Mesenchymal stem cell (in vitro differentiated cells and primary cell): ENCODE measurements at regions not wholly inside any gene's neighbourhood (a gene's known extent, or its start where the extent isn't known, plus 50 kb on each side); places are given as distances from the start of the nearest gene placed in this dataset.

Experiments used
- DNase-seq: peaks from one replicate; pipeline ENCODE4 v3.0.0-alpha.2; 2013
- H2AFZ ChIP-seq: one replicate; pipeline ENCODE4 v1.6.1; 2013; ENCODE audit warnings: low read depth, mild to moderate bottlenecking, control low read depth, inconsistent platforms, low read length, moderate library complexity
- H2AK5ac ChIP-seq: 2 replicates; pipeline ENCODE4 v1.6.1; 2013; ENCODE audit warnings: low read length, moderate library complexity, mild to moderate bottlenecking, inconsistent platforms; ENCODE audit not compliant: severe bottlenecking
- H2BK120ac ChIP-seq: one replicate; pipeline ENCODE4 v1.6.1; 2013; ENCODE audit warnings: low read depth, mild to moderate bottlenecking, inconsistent platforms, low read length, moderate library complexity
- H2BK12ac ChIP-seq, 2 experiments: one replicate each; pipeline ENCODE4 v1.6.1; 2013; ENCODE audit warnings: inconsistent platforms in 2 of 2, low read length in 2 of 2, mild to moderate bottlenecking in 2 of 2, moderate library complexity in 2 of 2, control low read depth in 1 of 2
- H2BK15ac ChIP-seq: one replicate; pipeline ENCODE4 v1.6.1; 2013; ENCODE audit warnings: mild to moderate bottlenecking, low read depth, inconsistent platforms; ENCODE audit not compliant: poor library complexity, severe bottlenecking
- H2BK5ac ChIP-seq: 2 replicates; pipeline ENCODE4 v1.6.1; 2013; ENCODE audit warnings: low read depth, mild to moderate bottlenecking, low read length, control low read depth, inconsistent platforms; ENCODE audit not compliant: poor library complexity, severe bottlenecking
- H3K14ac ChIP-seq, 2 experiments: one replicate each; pipeline ENCODE4 v1.6.1; 2013; ENCODE audit warnings: inconsistent platforms in 2 of 2, low read length in 2 of 2, control low read depth in 1 of 2, mild to moderate bottlenecking in 1 of 2, moderate library complexity in 1 of 2
- H3K18ac ChIP-seq, 2 experiments: one replicate each; pipeline ENCODE4 v1.6.1; 2013; ENCODE audit warnings: inconsistent platforms in 2 of 2, low read length in 2 of 2, control low read depth in 1 of 2, low read depth in 1 of 2, mild to moderate bottlenecking in 1 of 2
- H3K23ac ChIP-seq, 2 experiments: one replicate each; pipeline ENCODE4 v1.6.1; 2013; ENCODE audit warnings: inconsistent platforms in 2 of 2, low read length in 2 of 2, mild to moderate bottlenecking in 2 of 2, moderate library complexity in 2 of 2, control low read depth in 1 of 2
- H3K27ac ChIP-seq: 2 replicates; pipeline ENCODE4 v1.5.1; 2013; ENCODE audit warnings: mild to moderate bottlenecking, moderate library complexity, low read length, control low read depth, inconsistent platforms; ENCODE audit not compliant: poor library complexity, severe bottlenecking
- H3K27me3 ChIP-seq, 2 experiments: 2 replicates each; pipeline versions ENCODE4 v1.6.1 to v1.7.0; 2013; ENCODE audit warnings: low read length in 2 of 2, mild to moderate bottlenecking in 2 of 2, moderate library complexity in 2 of 2, control low read depth in 1 of 2, inconsistent platforms in 1 of 2; ENCODE audit not compliant: control insufficient read depth in 1 of 2, insufficient read depth in 1 of 2
- H3K36me3 ChIP-seq, 2 experiments: 2 replicates each; pipeline versions ENCODE4 v1.6.1 to v1.7.0; 2013; ENCODE audit warnings: low read length in 2 of 2, control low read depth in 1 of 2, inconsistent platforms in 1 of 2, low read depth in 1 of 2, mild to moderate bottlenecking in 1 of 2; ENCODE audit not compliant: insufficient read depth in 2 of 2, control insufficient read depth in 1 of 2
- H3K4ac ChIP-seq, 2 experiments: one replicate each; pipeline ENCODE4 v1.6.1; 2013; ENCODE audit warnings: inconsistent platforms in 2 of 2, low read length in 2 of 2, mild to moderate bottlenecking in 2 of 2, moderate library complexity in 2 of 2, control low read depth in 1 of 2, low read depth in 1 of 2
- H3K4me1 ChIP-seq: 2 replicates; pipeline ENCODE4 v1.6.1; 2013; ENCODE audit warnings: low read depth, low read length, control low read depth; ENCODE audit not compliant: control insufficient read depth, insufficient read depth
- H3K4me2 ChIP-seq: 2 replicates; pipeline ENCODE4 v1.6.1; 2013; ENCODE audit warnings: low read length, mild to moderate bottlenecking, inconsistent platforms; ENCODE audit not compliant: poor library complexity, severe bottlenecking
- H3K4me3 ChIP-seq, 2 experiments: 2 replicates each; pipeline versions ENCODE4 v1.5.1 to v1.7.0; 2013; ENCODE audit warnings: low read length in 2 of 2, mild to moderate bottlenecking in 2 of 2, control low read depth in 1 of 2, low read depth in 1 of 2; ENCODE audit not compliant: insufficient read depth in 1 of 2
- H3K79me1 ChIP-seq: replicated peaks from 2 replicates; pipeline ENCODE4 v1.6.1; 2013; ENCODE audit warnings: mild to moderate bottlenecking, control low read depth, low read length, inconsistent platforms; ENCODE audit not compliant: poor library complexity, severe bottlenecking
- H3K9ac ChIP-seq: 2 replicates; pipeline ENCODE4 v1.7.0; 2013; ENCODE audit warnings: mild to moderate bottlenecking, low read length, moderate library complexity
- H3K9me3 ChIP-seq: 2 replicates; pipeline ENCODE4 v1.7.0; 2013; ENCODE audit warnings: mild to moderate bottlenecking, low read length; ENCODE audit not compliant: control insufficient read depth
- H4K8ac ChIP-seq: one replicate; pipeline ENCODE4 v1.6.1; 2013; ENCODE audit warnings: inconsistent platforms, mild to moderate bottlenecking, low read length, moderate library complexity
- H4K91ac ChIP-seq: one replicate; pipeline ENCODE4 v1.6.1; 2013; ENCODE audit warnings: mild to moderate bottlenecking, low read length, inconsistent platforms
- WGBS: methylation state at CpG from one replicate; pipeline ENCODE4 v1.1.7; 2013; ENCODE audit warnings: mixed read lengths; 5-methylcytosine and 5-hydroxymethylcytosine counted together

GRCh38 chr14:99026471-99026870 is 245.5 kb downstream of the BCL11B start:
- Histone ChIP-seq H2BK120ac (no peak overlapping the region), H2AFZ (no peak overlapping the region), H3K23ac (no peak overlapping the region), H3K18ac (no peak overlapping the region), H4K91ac (no peak overlapping the region), H3K4ac (no peak overlapping the region), H3K36me3 (no peaks in the 10 kb centered on the region), H3K27ac (no peak overlapping the region), H2BK15ac (no peak overlapping the region), H3K4me2 (no peak overlapping the region), H3K4me1 (no peaks in the 10 kb centered on the region), H2BK5ac (no peak overlapping the region), H3K9ac (no peak overlapping the region), H2BK12ac (no peak overlapping the region), H2AK5ac (no peak overlapping the region), H4K8ac (no peak overlapping the region), H3K27me3 (peaks cover 0 to 31% of the 10 kb centered on the region in 2 experiments), H3K14ac (no peak overlapping the region), H3K4me3 (no peak overlapping the region), H3K79me1 (no peaks in the 10 kb centered on the region), H3K9me3 (peaks cover 3% of the 10 kb centered on the region)
- DNase-seq, result no peak
- WGBS, result 44% methylated on average over 2 of the region's 2 CpGs

- DNase-seq, result no peak
Observed at GRCh38 chr14:99028041-99028440, 244.0 kb downstream of the BCL11B start.

GRCh38 chr14:99028521-99028920 is 243.5 kb downstream of the BCL11B start:
- Histone ChIP-seq H3K4me3 (no peak overlapping the region), H2AFZ (no peak overlapping the region), H2AK5ac (no peak overlapping the region), H3K18ac (no peak overlapping the region), H3K23ac (no peak overlapping the region), H4K8ac (no peak overlapping the region), H3K27me3 (peaks cover 0 to 30% of the 10 kb centered on the region in 2 experiments), H3K9ac (no peak overlapping the region), H4K91ac (no peak overlapping the region), H3K36me3 (no peaks in the 10 kb centered on the region), H3K4me2 (no peak overlapping the region), H2BK120ac (no peak overlapping the region), H3K4ac (no peak overlapping the region), H3K27ac (no peak overlapping the region), H3K9me3 (no peaks in the 10 kb centered on the region), H3K14ac (no peak overlapping the region), H2BK5ac (no peak overlapping the region), H2BK15ac (no peak overlapping the region), H3K79me1 (no peaks in the 10 kb centered on the region), H3K4me1 (no peaks in the 10 kb centered on the region), H2BK12ac (no peak overlapping the region)
- 82% methylated on average over 5 of the region's 5 CpGs for WGBS
- DNase-seq, result no peak

More at GRCh38 chr14:99028041-99028440, 244.0 kb downstream of the BCL11B start:
- Histone ChIP-seq H4K8ac (no peak overlapping the region), H3K14ac (no peak overlapping the region), H3K36me3 (no peaks in the 10 kb centered on the region), H3K27me3 (peaks cover 0 to 27% of the 10 kb centered on the region in 2 experiments), H2AK5ac (no peak overlapping the region), H3K18ac (no peak overlapping the region), H3K23ac (no peak overlapping the region), H3K9me3 (no peaks in the 10 kb centered on the region), H2BK12ac (no peak overlapping the region), H3K27ac (no peak overlapping the region), H3K4me1 (no peaks in the 10 kb centered on the region), H2AFZ (no peak overlapping the region), H3K79me1 (no peaks in the 10 kb centered on the region), H4K91ac (no peak overlapping the region), H2BK120ac (no peak overlapping the region), H2BK5ac (no peak overlapping the region), H3K4me2 (no peak overlapping the region), H3K4ac (no peak overlapping the region), H3K4me3 (no peak overlapping the region), H3K9ac (no peak overlapping the region), H2BK15ac (no peak overlapping the region)
- 80% methylated on average over 6 of the region's 6 CpGs for WGBS

- no peak overlapping the region for H2BK15ac ChIP-seq
- H3K18ac ChIP-seq, result no peak overlapping the region
- H4K8ac ChIP-seq, result no peak overlapping the region
- peaks cover 0 to 30% of the 10 kb centered on the region in 2 experiments for H3K27me3 ChIP-seq
- no peak overlapping the region for H3K4me3 ChIP-seq
- no peak overlapping the region for H4K91ac ChIP-seq
- H3K27ac ChIP-seq, result no peak overlapping the region
- H3K79me1 ChIP-seq, result no peaks in the 10 kb centered on the region
- no peaks in the 10 kb centered on the region for H3K36me3 ChIP-seq
- H2BK5ac ChIP-seq, result no peak overlapping the region
- no peak overlapping the region for H3K9ac ChIP-seq
- no peaks in the 10 kb centered on the region for H3K9me3 ChIP-seq
- WGBS, result 71% methylated on average over 13 of the region's 14 CpGs
- no peak overlapping the region for H3K23ac ChIP-seq
- no peak overlapping the region for H2AK5ac ChIP-seq
- no peak overlapping the region for H2BK12ac ChIP-seq
- H3K4me2 ChIP-seq, result no peak overlapping the region
- H3K4ac ChIP-seq, result no peak overlapping the region
- H3K14ac ChIP-seq, result no peak overlapping the region
- H3K4me1 ChIP-seq, result no peaks in the 10 kb centered on the region
- DNase-seq, result no peak
- no peak overlapping the region for H2AFZ ChIP-seq
- no peak overlapping the region for H2BK120ac ChIP-seq
Observed at GRCh38 chr14:99029145-99029915, 242.7 kb downstream of the BCL11B start.
